K562 (cell line): ENCODE measurements at regions not wholly inside any gene's neighbourhood (a gene's known extent, or its start where the extent isn't known, plus 50 kb on each side); places are given as distances from the start of the nearest gene placed in this dataset.

ENCODE experiments used
- ATAC-seq: fragments of 200-7000 bp; cut with Tn5 transposase; 3 replicates; pipeline ENCODE4 v1.9.1; 2020; ENCODE audit warnings: moderate library complexity
- BruUV-seq: library from RNA; stranded (reverse); fragments of 400-500 nt; replicated peaks from 2 replicates; lab custom pipeline; 2021; lab: Mats Ljungman, UMichigan
- CTCF ChIA-PET: fragments of 300-600 bp; formaldehyde crosslinking; extraction: SDS; loops from one replicate; lab custom pipeline; 2021; ENCODE audit warnings: low intra/inter-chr PET ratio; lab: Yijun Ruan, JAX
- POLR2A ChIA-PET: fragments of 300-600, 350-650 bp; sonication (Branson Sonifier 250); formaldehyde crosslinking; extraction: SDS; loops from one replicate; lab custom pipeline; 2021; ENCODE audit warnings: antibody characterized with exemption, inconsistent platforms; lab: Yijun Ruan, JAX
- DNase-seq, 4 experiments: peaks; one replicate each; pipeline versions ENCODE4 v3.0.0 to v3.0.0-alpha.2; 2011 to 2018; ENCODE audit warnings: low spot score in 3 of 4, mixed read lengths in 3 of 4; ENCODE audit errors: extremely low read depth in 1 of 4
- FAIRE-seq: peaks from 2 replicates; lab custom pipeline; 2011; peaks lifted over from hg19 to GRCh38; lab: Jason Lieb, UNC
- H2AFZ ChIP-seq: 2 replicates; pipeline ENCODE4 v1.6.0; 2011; ENCODE audit warnings: low read depth, low read length, control low read depth, inconsistent platforms
- H3K27ac ChIP-seq: fragments of 200-600 bp; 3 replicates; pipeline ENCODE4 v1.8.0; 2011; ENCODE audit warnings: low read depth, mild to moderate bottlenecking, control low read depth, inconsistent platforms, low read length, moderate library complexity, mixed read lengths; ENCODE audit errors: extremely low read depth
- H3K27me3 ChIP-seq, 2 experiments: fragments of 300-600 bp in 1 of 2; 2 replicates in 1 of 2; 3 replicates in 1 of 2; pipeline versions ENCODE4 v1.6.0 to v1.8.0; 2011; ENCODE audit warnings: inconsistent platforms in 2 of 2, low read length in 2 of 2, mild to moderate bottlenecking in 1 of 2, mixed read lengths in 1 of 2, moderate library complexity in 1 of 2; ENCODE audit not compliant: control insufficient read depth in 2 of 2, insufficient read depth in 2 of 2
- H3K36me3 ChIP-seq: fragments of 300-600 bp; 3 replicates; pipeline ENCODE4 v1.8.0; 2011; ENCODE audit warnings: mild to moderate bottlenecking, low read length, inconsistent platforms; ENCODE audit not compliant: control insufficient read depth, insufficient read depth
- H3K4me1 ChIP-seq, 2 experiments: fragments of 200-600 bp in 1 of 2; replicated peaks in 1 of 2; 2 replicates in 1 of 2; 3 replicates in 1 of 2; pipeline versions ENCODE4 v1.5.1 to v1.8.0; 2011; ENCODE audit warnings: inconsistent platforms in 2 of 2, low read length in 2 of 2, mild to moderate bottlenecking in 1 of 2, mixed read lengths in 1 of 2, moderate library complexity in 1 of 2; ENCODE audit not compliant: control insufficient read depth in 2 of 2, insufficient read depth in 2 of 2
- H3K4me2 ChIP-seq: 2 replicates; pipeline ENCODE4 v1.6.1; 2011; ENCODE audit warnings: low read length, control low read depth, inconsistent platforms, mixed read lengths; ENCODE audit not compliant: insufficient read depth
- H3K4me3 ChIP-seq: fragments of 200-600 bp; sonication (generic), shearing (Covaris generic); 2 replicates; pipeline ENCODE4 v1.5.1; 2016; ENCODE audit warnings: control low read depth, inconsistent platforms
- H3K79me2 ChIP-seq: fragments of 200-600 bp; 3 replicates; pipeline ENCODE4 v1.8.0; 2011; ENCODE audit warnings: low read length, inconsistent platforms; ENCODE audit not compliant: control insufficient read depth, insufficient read depth
- H3K9ac ChIP-seq, 2 experiments: 2 replicates each; pipeline versions ENCODE4 v1.6.0 to v1.6.1; 2011; ENCODE audit warnings: low read depth in 2 of 2, low read length in 2 of 2, control low read depth in 1 of 2, inconsistent platforms in 1 of 2, mild to moderate bottlenecking in 1 of 2, mixed read lengths in 1 of 2; ENCODE audit not compliant: insufficient read depth in 1 of 2
- H3K9me1 ChIP-seq: one replicate; pipeline ENCODE4 v1.6.0; 2011; ENCODE audit warnings: inconsistent platforms, mild to moderate bottlenecking, low read length, moderate library complexity; ENCODE audit not compliant: control insufficient read depth, insufficient read depth
- H3K9me3 ChIP-seq: replicated peaks from 2 replicates; pipeline ENCODE4 v1.5.1; 2011; ENCODE audit warnings: low read depth, low read length, inconsistent platforms; ENCODE audit not compliant: control insufficient read depth, insufficient read depth
- H4K20me1 ChIP-seq: replicated peaks from 2 replicates; pipeline ENCODE4 v1.6.1; 2011; ENCODE audit warnings: low read length, inconsistent platforms, mixed read lengths; ENCODE audit not compliant: control insufficient read depth, insufficient read depth
- HOXB6 ChIP-seq: fragments of 250-450 bp; sonication (Bioruptor Pico); IDR thresholded peaks from 2 replicates; pipeline ENCODE4 v1.5.1; 2022; ENCODE audit warnings: mild to moderate bottlenecking, borderline replicate concordance
- JUN ChIP-seq, 2 experiments: sonication (generic) in 1 of 2; formaldehyde crosslinking in 1 of 2; IDR thresholded peaks; 2 replicates each; pipeline versions ENCODE4 v1.6.1 to v1.8.0; 2012 to 2022; ENCODE audit warnings: borderline replicate concordance in 2 of 2, mild to moderate bottlenecking in 2 of 2, improper control_type of control experiment in 1 of 2, low read depth in 1 of 2, low read length in 1 of 2, missing genetic modification reagents in 1 of 2
- MBD2 ChIP-seq: sonication (generic); IDR thresholded peaks from 2 replicates; pipeline ENCODE4 v1.6.1; 2016; ENCODE audit warnings: low read depth, borderline replicate concordance
- MXI1 ChIP-seq: IDR thresholded peaks from 2 replicates; pipeline ENCODE4 v1.6.1; 2011; ENCODE audit warnings: low read depth, mild to moderate bottlenecking, improper control_type of control experiment, low read length
- POLR2AphosphoS2 ChIP-seq: IDR thresholded peaks from 2 replicates; pipeline ENCODE4 v1.6.1; 2012; ENCODE audit warnings: low read length, improper control_type of control experiment
- RBM15 ChIP-seq: fragments of 200-400 bp; formaldehyde crosslinking; IDR thresholded peaks from 2 replicates; pipeline ENCODE4 v1.6.1; 2018; ENCODE audit warnings: mild to moderate bottlenecking, low read length, moderate library complexity; ENCODE audit not compliant: insufficient read depth
- RBM22 ChIP-seq: fragments of 200-400 bp; formaldehyde crosslinking; IDR thresholded peaks from 2 replicates; pipeline ENCODE4 v1.6.1; 2018; ENCODE audit warnings: low read length, low read depth; ENCODE audit not compliant: poor library complexity, severe bottlenecking
- RUNX1 ChIP-seq: sonication (generic); IDR thresholded peaks from 2 replicates; pipeline ENCODE4 v1.6.1; 2016; ENCODE audit warnings: antibody characterized with exemption, low read depth
- SREBF2 ChIP-seq: sonication (generic); formaldehyde crosslinking; IDR thresholded peaks from 2 replicates; pipeline ENCODE4 v1.4.0; 2020; ENCODE audit warnings: mild to moderate bottlenecking, missing genetic modification reagents
- SRSF7 ChIP-seq: fragments of 200-400 bp; formaldehyde crosslinking; optimal IDR thresholded peaks from 2 replicates; pipeline ENCODE3; 2017; ENCODE audit warnings: mild to moderate bottlenecking, low read depth, low read length
- TRIM24 ChIP-seq, 2 experiments: fragments of 450-650 bp; IDR thresholded peaks; 2 replicates each; pipeline ENCODE4 v1.6.1; 2016
- WGBS: fragments of 100-300 bp; shearing (Covaris generic); methylation state at CpG from one replicate; pipeline ENCODE4 v1.1.6; 2016; ENCODE audit warnings: low coverage, mixed read lengths; ENCODE audit not compliant: insufficient coverage; ENCODE audit errors: missing lambda C conversion rate; 5-methylcytosine and 5-hydroxymethylcytosine counted together
- in situ Hi-C: fragments of 300-500 bp; cut with MboI; formaldehyde crosslinking; loops from 4 replicates; pipeline ENCODE4 v1.15.0; 2018; ENCODE audit warnings: inconsistent platforms, mixed read lengths
- intact Hi-C: fragments of 100-400 bp; cut with micrococcal nuclease; formaldehyde crosslinking; loops from 2 replicates; pipeline ENCODE4 v1.14.2; 2022
- TF ChIP-seq, protein P1 (sequence below): fragments of 450-650 bp; formaldehyde crosslinking; IDR thresholded peaks from 2 replicates; pipeline ENCODE4 v1.4.0; 2020; ENCODE audit warnings: mild to moderate bottlenecking, moderate library complexity
- TF ChIP-seq, protein P2 (sequence below): fragments of 450-650 bp; conservative IDR thresholded peaks from 2 replicates; pipeline ENCODE4 v1.6.1; 2016; ENCODE audit warnings: missing genetic modification characterization, low read depth, mild to moderate bottlenecking, missing compliant biosample characterization, moderate library complexity
- TF ChIP-seq, protein P3 (sequence below), 2 experiments: fragments of 450-650 bp; conservative IDR thresholded peaks; 2 replicates each; pipeline ENCODE4 v1.6.1; 2017; ENCODE audit warnings: mild to moderate bottlenecking in 2 of 2, moderate library complexity in 2 of 2

DNA sequence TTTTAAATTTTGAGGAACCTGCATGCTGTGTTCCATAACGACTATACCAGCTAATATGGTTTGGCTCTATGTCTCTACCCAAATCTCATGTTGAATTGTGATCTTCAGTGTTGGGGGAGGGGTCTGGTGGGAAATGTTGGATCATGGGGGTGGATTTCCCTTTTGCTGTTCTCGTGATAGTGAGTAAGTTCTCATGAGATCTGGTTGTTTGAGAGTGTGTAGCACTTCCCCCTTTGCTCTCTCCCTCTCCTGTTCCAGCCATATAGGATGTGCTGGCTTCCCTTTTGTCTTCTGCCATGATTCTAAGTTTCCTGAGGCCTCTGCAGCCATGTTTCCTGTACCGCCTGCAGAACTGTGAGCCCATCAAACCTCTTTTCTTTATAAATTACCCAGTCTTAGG lies 61.8 kb upstream of the NEDD9 start:
- ATAC-seq (no peak), DNase-seq (no peak)
- BruUV-seq, result no TSS peak

DNA sequence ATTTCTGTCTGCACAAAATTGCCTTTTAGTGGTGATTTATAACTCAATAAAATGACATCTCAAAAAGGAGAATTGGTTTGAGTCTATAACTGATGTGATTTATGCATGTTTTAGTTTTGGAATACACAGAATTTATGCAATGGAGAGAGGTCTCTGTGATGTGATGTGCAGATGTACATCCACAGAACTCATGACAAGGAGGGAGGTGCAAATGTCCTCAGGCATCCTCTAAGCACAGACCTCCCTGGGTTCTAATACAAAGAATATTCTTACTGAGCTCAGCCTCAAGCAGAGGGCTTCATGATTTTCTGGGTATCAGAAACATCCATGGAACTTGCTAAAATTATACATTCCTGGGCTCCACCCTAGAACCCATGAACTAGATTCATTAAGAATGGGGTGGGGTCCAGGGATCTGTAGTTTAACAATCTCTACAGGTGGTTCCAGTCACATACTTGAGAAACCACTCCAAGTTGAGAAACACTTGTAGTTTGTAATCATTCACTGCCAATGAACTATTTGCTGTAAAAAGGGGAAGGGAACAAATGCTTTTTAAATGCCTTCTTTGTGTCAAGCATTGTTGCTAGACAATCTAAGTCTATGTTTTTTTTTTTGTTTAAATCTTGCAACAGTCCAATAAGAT lies 60.2 kb upstream of the NEDD9 start:
- in situ Hi-C loops, result no loop called here
- Histone ChIP-seq H3K4me1 (no peaks in the 10 kb centered on the region), H3K4me3 (no peak overlapping the region), H2AFZ (no peak overlapping the region), H3K36me3 (no peaks in the 10 kb centered on the region), H3K27me3 (peaks cover 2 to 16% of the 10 kb centered on the region in 2 experiments; a peak in 2 of 5 replicates), H3K9me3 (no peaks in the 10 kb centered on the region), H4K20me1 (no peaks in the 10 kb centered on the region; the same call in 1 of the 2 replicates), H3K9me1 (no peaks in the 10 kb centered on the region), H3K4me2 (no peak overlapping the region), H3K9ac (no peak overlapping the region), H3K79me2 (no peaks in the 10 kb centered on the region), H3K27ac (no peak overlapping the region)
- CTCF ChIA-PET, result no interaction called here
- BruUV-seq, result no TSS peak
- FAIRE-seq (no peak), ATAC-seq (no peak), DNase-seq (no peak)
- intact Hi-C loops, result no loop called here
- POLR2A ChIA-PET, result interaction anchor here (1.0 to 1.1 kb wide), 2 partner anchors 13 to 30 kb away, joined by 4 read pairs; no protein-coding TSS in a partner anchor
- TF ChIP-seq, protein P1, sequence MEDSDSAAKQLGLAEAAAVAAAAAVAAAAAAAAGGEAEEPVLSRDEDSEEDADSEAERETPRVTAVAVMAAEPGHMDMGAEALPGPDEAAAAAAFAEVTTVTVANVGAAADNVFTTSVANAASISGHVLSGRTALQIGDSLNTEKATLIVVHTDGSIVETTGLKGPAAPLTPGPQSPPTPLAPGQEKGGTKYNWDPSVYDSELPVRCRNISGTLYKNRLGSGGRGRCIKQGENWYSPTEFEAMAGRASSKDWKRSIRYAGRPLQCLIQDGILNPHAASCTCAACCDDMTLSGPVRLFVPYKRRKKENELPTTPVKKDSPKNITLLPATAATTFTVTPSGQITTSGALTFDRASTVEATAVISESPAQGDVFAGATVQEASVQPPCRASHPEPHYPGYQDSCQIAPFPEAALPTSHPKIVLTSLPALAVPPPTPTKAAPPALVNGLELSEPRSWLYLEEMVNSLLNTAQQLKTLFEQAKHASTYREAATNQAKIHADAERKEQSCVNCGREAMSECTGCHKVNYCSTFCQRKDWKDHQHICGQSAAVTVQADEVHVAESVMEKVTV, result no peak
- TF ChIP-seq, protein P2, sequence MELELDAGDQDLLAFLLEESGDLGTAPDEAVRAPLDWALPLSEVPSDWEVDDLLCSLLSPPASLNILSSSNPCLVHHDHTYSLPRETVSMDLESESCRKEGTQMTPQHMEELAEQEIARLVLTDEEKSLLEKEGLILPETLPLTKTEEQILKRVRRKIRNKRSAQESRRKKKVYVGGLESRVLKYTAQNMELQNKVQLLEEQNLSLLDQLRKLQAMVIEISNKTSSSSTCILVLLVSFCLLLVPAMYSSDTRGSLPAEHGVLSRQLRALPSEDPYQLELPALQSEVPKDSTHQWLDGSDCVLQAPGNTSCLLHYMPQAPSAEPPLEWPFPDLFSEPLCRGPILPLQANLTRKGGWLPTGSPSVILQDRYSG (tag), result no peak
- TF ChIP-seq HOXB6 (CRISPR knock-in tag) (no peak), JUN (IDR thresholded peaks at IDR 0.05; ENCODE audit: borderline replicate concordance, low read depth, low read length) (no peak), JUN (CRISPR knock-in tag; IDR thresholded peaks at IDR 0.05; ENCODE audit: borderline replicate concordance) (no peak), SRSF7 (no peak), POLR2AphosphoS2 (no peak)
- TF ChIP-seq, protein P3, sequence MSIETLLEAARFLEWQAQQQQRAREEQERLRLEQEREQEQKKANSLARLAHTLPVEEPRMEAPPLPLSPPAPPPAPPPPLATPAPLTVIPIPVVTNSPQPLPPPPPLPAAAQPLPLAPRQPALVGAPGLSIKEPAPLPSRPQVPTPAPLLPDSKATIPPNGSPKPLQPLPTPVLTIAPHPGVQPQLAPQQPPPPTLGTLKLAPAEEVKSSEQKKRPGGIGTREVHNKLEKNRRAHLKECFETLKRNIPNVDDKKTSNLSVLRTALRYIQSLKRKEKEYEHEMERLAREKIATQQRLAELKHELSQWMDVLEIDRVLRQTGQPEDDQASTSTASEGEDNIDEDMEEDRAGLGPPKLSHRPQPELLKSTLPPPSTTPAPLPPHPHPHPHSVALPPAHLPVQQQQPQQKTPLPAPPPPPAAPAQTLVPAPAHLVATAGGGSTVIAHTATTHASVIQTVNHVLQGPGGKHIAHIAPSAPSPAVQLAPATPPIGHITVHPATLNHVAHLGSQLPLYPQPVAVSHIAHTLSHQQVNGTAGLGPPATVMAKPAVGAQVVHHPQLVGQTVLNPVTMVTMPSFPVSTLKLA (conservative IDR thresholded peaks at IDR 0.05), result no peak

More for the DNA sequence above, 61.8 kb upstream of the NEDD9 start:
- FAIRE-seq, result no peak
- ChIA-PET CTCF (no interaction called here), POLR2A (interaction anchor here (0.6 kb wide), 1 partner anchor 54 kb away, joined by 3 read pairs; no protein-coding TSS in a partner anchor)
- no peaks in the 10 kb centered on the region; the same call in 1 of the 2 replicates for H4K20me1 ChIP-seq
- TF ChIP-seq SREBF2 (CRISPR knock-in tag) (no peak), RBM22 (no peak), MBD2 (no peak), TRIM24 (IDR thresholded peaks at IDR 0.05) (no peak), MXI1 (no peak), RUNX1 (no peak), RBM15 (no peak)
- no peak overlapping the region for H2AFZ ChIP-seq
- no peak overlapping the region for H3K27ac ChIP-seq
- no peak overlapping the region for H3K4me3 ChIP-seq
- no peak overlapping the region for H3K4me2 ChIP-seq
- no peaks in the 10 kb centered on the region for H3K79me2 ChIP-seq
- intact Hi-C loops, result no loop called here
- 0% methylated on average over 3 of the region's 3 CpGs for WGBS
- no peaks in the 10 kb centered on the region for H3K36me3 ChIP-seq
- no peaks in the 10 kb centered on the region for H3K9me1 ChIP-seq
- in situ Hi-C loops, result no loop called here
- H3K9ac ChIP-seq, result no peak overlapping the region
- no peaks in the 10 kb centered on the region for H3K9me3 ChIP-seq
- H3K27me3 ChIP-seq, result peaks cover 2 to 13% of the 10 kb centered on the region in 2 experiments; a peak in 2 of 5 replicates
- H3K4me1 ChIP-seq, result no peaks in the 10 kb centered on the region
